Activated T-cell treated with anti-CD3 and anti-CD28 coated beads, Interleukin-2, amount 50 U/mL, for 4 hours (primary cell): ENCODE measurements at regions not wholly inside any gene's neighbourhood (a gene's known extent, or its start where the extent isn't known, plus 50 kb on each side); places are given as distances from the start of the nearest gene placed in this dataset.
"Not testable (repeated sequence)": the region's sequence is repeated elsewhere in the genome, so short reads cannot be mapped to it uniquely, and the experiment has no call there.

ENCODE experiments used
- ATAC-seq, 2 donors: fragments of 200-7000 bp; cut with Tn5 transposase; one replicate each; pipeline ENCODE4 v1.10.0; 2021
- DNase-seq: peaks from one replicate; pipeline ENCODE4 v3.0.0-alpha.2; 2020
- H3K27me3 Mint-ChIP-seq: one replicate; pipeline ENCODE4 v1.8.0; 2021; ENCODE audit warnings: low read depth, mixed read lengths
- H3K36me3 Mint-ChIP-seq: one replicate; pipeline ENCODE4 v1.8.0; 2022; ENCODE audit warnings: mixed read lengths; ENCODE audit not compliant: insufficient read depth
- H3K4me1 Mint-ChIP-seq: one replicate; pipeline ENCODE4 v1.8.0; 2021; ENCODE audit warnings: low read depth, mixed read lengths
- H3K4me3 Mint-ChIP-seq: one replicate; pipeline ENCODE4 v1.8.0; 2021; ENCODE audit warnings: mild to moderate bottlenecking, moderate library complexity, mixed read lengths
- H3K9me3 Mint-ChIP-seq: one replicate; pipeline ENCODE4 v1.8.0; 2021; ENCODE audit warnings: mixed read lengths

GRCh38 chr18:39186008-39186407 lies 1620.4 kb upstream of the CELF4 start:
- H3K4me3 Mint-ChIP-seq = no peak overlapping the region
- ATAC-seq (no peak), DNase-seq (no peak)
- H3K4me1 Mint-ChIP-seq = no peaks in the 10 kb centered on the region
- H3K27me3 Mint-ChIP-seq = no peaks in the 10 kb centered on the region
- no peaks in the 10 kb centered on the region for H3K36me3 Mint-ChIP-seq
- H3K9me3 Mint-ChIP-seq = peaks cover under 1% of the 10 kb centered on the region

- Mint-ChIP-seq H3K4me1 (no peaks in the 10 kb centered on the region), H3K4me3 (no peak overlapping the region), H3K9me3 (peaks cover 4% of the 10 kb centered on the region), H3K27me3 (no peaks in the 10 kb centered on the region), H3K36me3 (no peaks in the 10 kb centered on the region)
- no peak for DNase-seq
- no peak for ATAC-seq
Observed at GRCh38 chr18:39184176-39184575, 1618.6 kb upstream of the CELF4 start.

GRCh38 chr18:39178166-39178565 lies 1612.6 kb upstream of the CELF4 start:
- no peak for DNase-seq

GRCh38 chr18:39172695-39173421 lies 1607.3 kb upstream of the CELF4 start:
- Mint-ChIP-seq H3K4me1 (no peaks in the 10 kb centered on the region), H3K4me3 (no peak overlapping the region), H3K36me3 (no peaks in the 10 kb centered on the region), H3K9me3 (no peaks in the 10 kb centered on the region), H3K27me3 (no peaks in the 10 kb centered on the region)
- DNase-seq = no peak
- ATAC-seq = no peak

More at GRCh38 chr18:39178166-39178565, 1612.6 kb upstream of the CELF4 start:
- Mint-ChIP-seq H3K4me3 (no peak overlapping the region), H3K9me3 (peaks cover 4% of the 10 kb centered on the region), H3K4me1 (no peaks in the 10 kb centered on the region), H3K27me3 (no peaks in the 10 kb centered on the region), H3K36me3 (no peaks in the 10 kb centered on the region)
- no peak for ATAC-seq

GRCh38 chr18:39168723-39169122 lies 1603.1 kb upstream of the CELF4 start:
- no peak for ATAC-seq
- H3K27me3 Mint-ChIP-seq = no peaks in the 10 kb centered on the region
- DNase-seq = no peak
- H3K36me3 Mint-ChIP-seq = no peaks in the 10 kb centered on the region
- no peaks in the 10 kb centered on the region for H3K4me1 Mint-ChIP-seq
- H3K9me3 Mint-ChIP-seq = peaks cover 3% of the 10 kb centered on the region
- H3K4me3 Mint-ChIP-seq = no peak overlapping the region

- ATAC-seq (no peak), DNase-seq (no peak)
- Mint-ChIP-seq H3K36me3 (no peaks in the 10 kb centered on the region), H3K4me1 (no peaks in the 10 kb centered on the region), H3K27me3 (no peaks in the 10 kb centered on the region), H3K4me3 (no peak overlapping the region), H3K9me3 (peaks cover 5% of the 10 kb centered on the region)
Observed at GRCh38 chr18:39167990-39168389, 1602.4 kb upstream of the CELF4 start.

GRCh38 chr18:39166776-39167175 lies 1601.2 kb upstream of the CELF4 start:
- H3K4me1 Mint-ChIP-seq = no peaks in the 10 kb centered on the region
- DNase-seq (no peak), ATAC-seq (no peak)
- no peaks in the 10 kb centered on the region for H3K36me3 Mint-ChIP-seq
- H3K4me3 Mint-ChIP-seq = no peak overlapping the region
- H3K9me3 Mint-ChIP-seq = peaks cover 6% of the 10 kb centered on the region
- no peaks in the 10 kb centered on the region for H3K27me3 Mint-ChIP-seq

- Mint-ChIP-seq H3K4me3 (no peak overlapping the region), H3K36me3 (no peaks in the 10 kb centered on the region), H3K9me3 (peaks cover 10% of the 10 kb centered on the region), H3K27me3 (no peaks in the 10 kb centered on the region), H3K4me1 (no peaks in the 10 kb centered on the region)
- ATAC-seq = no peak
- DNase-seq = no peak
Observed at GRCh38 chr18:39162013-39162827, 1596.6 kb upstream of the CELF4 start.

- Mint-ChIP-seq H3K4me3 (no peak overlapping the region), H3K36me3 (no peaks in the 10 kb centered on the region), H3K27me3 (no peaks in the 10 kb centered on the region), H3K4me1 (no peaks in the 10 kb centered on the region), H3K9me3 (peaks cover 21% of the 10 kb centered on the region)
- DNase-seq (no peak), ATAC-seq (no peak)
Observed at GRCh38 chr18:39149211-39149806, 1583.7 kb upstream of the CELF4 start.

GRCh38 chr18:39134255-39134654 lies 1568.7 kb upstream of the CELF4 start:
- no peak for DNase-seq
- H3K4me1 Mint-ChIP-seq = no peaks in the 10 kb centered on the region
- no peaks in the 10 kb centered on the region for H3K27me3 Mint-ChIP-seq
- H3K36me3 Mint-ChIP-seq = no peaks in the 10 kb centered on the region
- no peak for ATAC-seq
- H3K4me3 Mint-ChIP-seq = no peak overlapping the region
- H3K9me3 Mint-ChIP-seq = peaks cover 12% of the 10 kb centered on the region

- not testable (repeated sequence) for ATAC-seq, H3K36me3 Mint-ChIP-seq, DNase-seq, H3K4me3 Mint-ChIP-seq, H3K4me1 Mint-ChIP-seq, H3K27me3 Mint-ChIP-seq
- peaks cover 34% of the 10 kb centered on the region for H3K9me3 Mint-ChIP-seq
Observed at GRCh38 chr18:39127538-39127937, 1561.9 kb upstream of the CELF4 start.

GRCh38 chr18:39113790-39114189 lies 1548.2 kb upstream of the CELF4 start:
- no peak for DNase-seq
- ATAC-seq = no peak
- Mint-ChIP-seq H3K36me3 (no peaks in the 10 kb centered on the region), H3K9me3 (no peaks in the 10 kb centered on the region), H3K27me3 (no peaks in the 10 kb centered on the region), H3K4me3 (no peak overlapping the region), H3K4me1 (no peaks in the 10 kb centered on the region)

GRCh38 chr18:39105104-39105503 lies 1539.5 kb upstream of the CELF4 start:
- ATAC-seq (no peak), DNase-seq (no peak)
- no peaks in the 10 kb centered on the region for H3K27me3 Mint-ChIP-seq
- H3K4me1 Mint-ChIP-seq = no peaks in the 10 kb centered on the region
- no peak overlapping the region for H3K4me3 Mint-ChIP-seq
- no peaks in the 10 kb centered on the region for H3K9me3 Mint-ChIP-seq
- H3K36me3 Mint-ChIP-seq = no peaks in the 10 kb centered on the region

- Mint-ChIP-seq H3K36me3 (no peaks in the 10 kb centered on the region), H3K4me3 (no peak overlapping the region)
Observed at GRCh38 chr18:39072970-39073369, 1507.4 kb upstream of the CELF4 start.

GRCh38 chr18:39062426-39062825 lies 1496.8 kb upstream of the CELF4 start:
- H3K36me3 Mint-ChIP-seq = no peaks in the 10 kb centered on the region

More at GRCh38 chr18:39072970-39073369, 1507.4 kb upstream of the CELF4 start:
- DNase-seq (no peak), ATAC-seq (no peak)
- no peaks in the 10 kb centered on the region for H3K27me3 Mint-ChIP-seq
- no peaks in the 10 kb centered on the region for H3K9me3 Mint-ChIP-seq
- no peaks in the 10 kb centered on the region for H3K4me1 Mint-ChIP-seq

More at GRCh38 chr18:39062426-39062825, 1496.8 kb upstream of the CELF4 start:
- Mint-ChIP-seq H3K4me1 (no peaks in the 10 kb centered on the region), H3K4me3 (no peak overlapping the region), H3K27me3 (no peaks in the 10 kb centered on the region), H3K9me3 (peaks cover 10% of the 10 kb centered on the region)
- ATAC-seq (no peak), DNase-seq (no peak)
